NCI-H1105 treated with DMSO at 0.1 percent for 48 hours (cell line): ENCODE measurements at regions not wholly inside any gene's neighbourhood (a gene's known extent, or its start where the extent isn't known, plus 50 kb on each side); places are given as distances from the start of the nearest gene placed in this dataset.
"Not testable (repeated sequence)": the region's sequence is repeated elsewhere in the genome, so short reads cannot be mapped to it uniquely, and the experiment has no call there.

Source experiments
- DNase-seq: peaks from one replicate; lab custom pipeline; 2025; lab: John Stamatoyannopoulos, UW

DNA sequence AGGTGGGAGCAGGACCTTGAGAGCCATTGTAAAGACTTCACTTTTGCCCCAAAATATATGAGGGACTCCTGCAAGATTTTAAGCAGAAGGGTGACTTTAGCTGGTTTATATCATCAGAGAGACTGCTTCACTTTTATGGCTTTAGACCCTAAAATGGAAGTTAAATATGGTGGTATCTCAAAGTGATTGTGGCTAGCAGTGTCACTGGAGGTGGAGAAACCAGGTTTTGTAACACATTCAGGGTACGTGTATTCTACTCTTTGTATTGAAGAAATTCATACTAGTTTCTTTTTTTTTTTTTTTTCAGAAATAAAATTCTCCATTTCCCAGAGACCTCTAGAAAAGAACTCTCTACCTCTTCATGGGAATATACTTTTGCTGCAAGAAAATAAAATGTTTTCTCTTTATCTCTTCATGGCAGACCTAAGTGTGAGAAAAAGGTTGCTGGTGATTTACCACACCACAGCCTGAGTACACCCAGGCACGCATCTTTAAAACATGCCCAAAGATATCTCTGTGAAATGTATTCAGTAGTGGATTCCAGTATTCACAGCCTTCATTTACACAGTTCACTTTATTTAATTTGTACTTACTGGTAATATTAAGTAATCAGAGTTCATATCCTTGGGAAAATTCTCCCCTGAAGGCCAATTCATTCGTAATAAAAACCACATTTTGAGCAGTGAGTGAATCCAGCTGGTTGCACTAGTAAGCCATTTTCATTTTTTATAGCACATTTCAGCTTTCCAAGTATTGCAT lies 74.3 kb upstream of the GUCY1A1 start:
- no peak for DNase-seq

DNA sequence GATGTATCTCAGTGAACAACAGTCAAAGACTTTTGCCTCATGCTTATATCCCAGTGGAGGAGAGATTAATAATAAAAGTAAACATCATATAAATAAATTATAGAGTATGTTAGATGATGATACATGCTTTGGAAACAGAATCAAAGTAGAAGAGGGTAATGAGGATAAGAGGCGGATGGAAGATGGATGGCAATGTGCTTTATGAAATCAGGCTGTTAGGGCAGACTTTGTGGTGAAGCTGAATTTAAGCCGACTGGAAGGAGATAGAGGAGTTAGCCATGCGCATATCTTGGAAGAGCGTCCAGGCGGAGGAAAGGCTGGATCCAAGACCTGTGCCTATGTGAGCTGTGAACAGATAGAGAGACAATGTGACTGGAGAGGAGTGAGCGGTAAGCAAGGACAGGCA lies 74.9 kb upstream of the GUCY1A1 start:
- DNase-seq = no peak

DNA sequence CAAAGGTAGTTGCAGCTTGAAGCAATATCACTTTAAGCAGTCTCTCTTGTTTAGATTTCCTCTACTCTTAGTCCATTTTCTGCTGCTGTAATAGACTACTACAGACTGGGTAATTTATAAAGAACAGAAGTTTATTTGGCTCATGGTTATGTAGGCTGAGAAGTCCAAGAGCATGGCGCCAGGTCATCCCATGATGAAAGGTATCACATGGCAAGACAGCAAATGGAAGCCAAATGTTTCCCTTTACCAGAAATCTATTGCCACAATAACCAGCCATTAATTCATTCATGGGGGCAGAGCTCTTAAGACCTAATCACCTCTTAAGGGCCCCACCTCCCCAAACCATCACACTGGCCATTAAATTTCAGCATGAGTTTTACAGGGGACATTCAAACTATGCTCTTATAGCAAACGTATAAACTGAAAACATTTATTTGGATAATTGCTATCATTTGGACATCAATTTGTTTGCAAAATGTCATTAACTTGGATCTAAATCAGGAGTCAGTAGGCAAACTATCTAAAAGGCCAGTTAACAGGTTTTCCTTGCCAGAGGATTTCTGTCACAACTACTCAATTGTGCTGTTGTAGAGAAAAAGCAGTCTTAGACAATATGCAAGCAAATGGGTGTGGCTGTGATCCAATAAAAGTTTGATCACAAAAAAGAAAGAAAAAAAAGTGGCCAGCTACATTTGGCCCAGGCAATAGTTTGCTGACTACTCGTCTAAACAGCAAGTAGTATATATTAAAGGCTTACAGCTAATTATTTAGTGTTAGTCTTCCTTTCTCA lies 75.7 kb upstream of the GUCY1A1 start:
- DNase-seq = no peak

DNA sequence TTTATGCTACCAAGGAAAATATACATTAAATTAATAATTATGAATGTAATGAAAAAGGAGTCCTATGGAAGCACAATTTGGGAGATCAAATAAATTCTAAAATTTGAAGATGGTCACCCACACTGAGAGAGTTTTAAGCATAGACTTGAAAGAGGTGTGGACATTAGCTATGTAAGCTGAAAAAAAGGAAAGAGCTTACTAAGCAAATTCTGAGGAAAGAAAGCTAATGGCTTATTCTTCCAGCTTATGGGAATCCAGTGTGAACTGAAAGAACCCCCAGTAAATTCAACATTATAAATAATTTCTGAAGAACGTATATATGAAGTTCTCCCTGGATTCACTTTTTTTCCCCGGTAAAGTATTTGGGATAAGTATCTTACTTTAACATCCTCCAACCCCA lies 78.2 kb upstream of the GUCY1A1 start:
- DNase-seq = no peak

DNA sequence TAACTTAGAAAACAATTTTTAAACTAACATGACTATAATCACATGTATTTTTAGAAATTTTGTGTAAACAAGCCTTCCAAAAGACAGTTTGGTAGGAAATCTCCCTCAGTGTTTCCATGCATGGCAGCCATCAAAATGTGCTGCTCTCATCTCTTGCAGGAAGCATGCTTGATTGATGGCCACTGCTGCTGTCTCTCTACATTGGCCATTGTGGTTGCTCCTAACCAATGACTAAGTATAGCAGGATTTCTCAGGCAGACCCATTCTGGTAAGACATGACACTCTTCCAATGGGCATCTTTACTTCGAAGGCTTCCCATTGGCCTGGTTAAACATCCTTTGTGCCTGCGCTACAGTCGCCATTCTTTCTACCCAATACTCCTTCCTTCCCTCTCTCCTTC lies 78.9 kb upstream of the GUCY1A1 start:
- DNase-seq = no peak

DNA sequence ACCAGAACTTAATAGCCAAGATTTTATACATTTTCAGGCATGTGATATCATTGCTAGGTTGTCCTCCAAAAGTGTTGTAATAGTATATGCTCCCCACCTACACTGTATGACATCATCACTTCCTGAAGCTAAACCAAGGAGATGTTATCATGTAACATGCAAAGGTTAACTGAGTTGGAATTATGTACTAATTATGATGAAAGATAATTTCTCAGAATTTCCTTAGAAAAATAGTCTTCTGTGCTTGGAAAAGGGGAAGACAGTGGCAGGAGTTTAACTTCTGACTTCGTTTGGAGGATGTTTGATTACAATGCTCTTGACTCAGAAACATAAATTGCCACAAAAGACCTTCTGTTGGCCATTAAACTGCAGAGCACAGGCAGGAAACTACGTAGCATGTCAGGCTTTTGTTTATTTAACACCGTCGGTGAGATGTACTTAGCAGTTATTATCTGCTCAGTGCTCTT lies 83.6 kb upstream of the GUCY1A1 start:
- DNase-seq = peak; percentile 9

DNA sequence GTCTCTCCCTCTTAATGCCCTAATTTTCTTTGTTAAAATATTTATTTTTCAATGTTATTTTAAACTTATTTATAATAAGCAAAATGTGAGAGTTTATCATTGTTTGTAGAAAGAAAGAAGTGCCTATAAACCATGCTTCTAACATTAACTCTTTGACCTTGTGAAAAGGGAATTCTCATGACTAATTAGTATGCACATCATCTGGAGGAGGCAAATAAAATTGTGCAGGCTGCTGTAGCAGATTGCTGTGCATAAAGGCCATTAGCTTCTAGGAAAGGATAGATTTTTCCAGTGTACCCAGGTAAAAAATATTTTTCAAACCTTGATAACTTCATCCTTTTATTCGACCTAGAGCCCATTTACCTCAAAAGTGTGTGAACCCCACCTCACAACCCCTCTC lies 84.6 kb upstream of the GUCY1A1 start:
- no peak for DNase-seq

DNA sequence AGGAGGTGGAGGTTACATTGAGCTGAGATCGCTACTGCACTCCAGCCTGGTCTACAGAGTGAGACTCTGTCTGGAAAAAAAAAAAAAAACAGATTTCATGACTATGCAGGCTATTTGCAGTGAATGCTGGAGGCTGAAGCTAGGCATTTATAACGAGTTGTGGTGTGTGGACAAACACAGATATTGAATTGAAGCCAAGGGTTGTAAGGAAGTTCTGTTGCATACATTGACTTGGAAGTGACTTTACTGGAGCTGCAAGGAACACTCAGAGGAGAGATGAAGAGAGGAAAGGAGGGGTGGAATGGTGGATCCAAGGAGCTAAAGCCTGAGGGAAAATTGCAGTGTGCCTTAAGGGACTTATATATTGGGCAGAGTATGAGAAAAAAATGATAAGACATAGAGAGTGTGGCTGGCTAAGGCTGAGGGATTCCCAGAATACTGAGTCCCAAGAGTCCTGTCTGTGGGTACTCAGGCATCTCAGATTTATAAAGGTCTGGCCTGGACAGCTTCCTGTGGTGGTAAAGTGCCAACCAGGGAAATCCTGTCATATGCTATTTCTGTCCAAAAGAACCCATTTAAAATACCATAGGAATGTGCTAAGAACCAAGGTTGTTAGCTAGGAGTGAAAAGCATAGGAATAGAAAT lies 87.8 kb upstream of the GUCY1A1 start:
- no peak for DNase-seq

DNA sequence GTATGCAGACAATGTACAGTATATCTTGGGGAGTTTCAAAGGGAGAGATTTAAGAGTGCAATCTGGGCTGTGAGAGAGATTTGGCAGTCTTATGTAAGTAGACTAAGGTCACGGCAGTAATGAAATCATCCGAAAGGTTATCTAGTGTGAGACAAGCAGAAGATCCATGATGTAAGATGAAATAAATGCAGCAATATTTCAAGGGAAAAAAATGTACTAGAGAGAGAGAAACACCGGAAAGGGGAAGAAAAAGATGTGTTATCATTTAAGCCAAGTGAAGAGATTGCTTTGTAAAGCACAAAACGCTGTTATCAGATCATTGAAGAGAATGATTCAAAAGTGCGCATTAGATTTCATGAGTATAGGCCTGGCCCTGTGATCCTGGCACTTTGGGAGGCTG lies 88.4 kb upstream of the GUCY1A1 start:
- no peak for DNase-seq

DNA sequence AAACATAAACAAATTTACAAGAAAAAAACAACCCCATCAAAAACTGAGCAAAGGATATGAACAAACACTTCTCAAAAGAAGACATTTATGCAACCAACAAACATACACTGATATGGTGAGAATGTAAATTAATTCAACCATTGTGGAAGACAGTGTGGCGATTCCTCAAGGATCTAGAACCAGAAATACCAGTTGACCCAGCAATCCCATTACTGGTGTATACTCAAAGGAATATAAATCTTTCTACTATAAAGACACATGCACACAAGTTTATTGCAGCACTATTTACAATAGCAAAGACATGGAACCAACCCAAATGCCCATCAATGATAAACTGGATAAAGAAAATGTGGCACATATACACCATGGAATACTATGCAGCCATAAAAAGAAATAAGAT lies 92.3 kb upstream of the GUCY1A1 start:
- not testable (repeated sequence) for DNase-seq

DNA sequence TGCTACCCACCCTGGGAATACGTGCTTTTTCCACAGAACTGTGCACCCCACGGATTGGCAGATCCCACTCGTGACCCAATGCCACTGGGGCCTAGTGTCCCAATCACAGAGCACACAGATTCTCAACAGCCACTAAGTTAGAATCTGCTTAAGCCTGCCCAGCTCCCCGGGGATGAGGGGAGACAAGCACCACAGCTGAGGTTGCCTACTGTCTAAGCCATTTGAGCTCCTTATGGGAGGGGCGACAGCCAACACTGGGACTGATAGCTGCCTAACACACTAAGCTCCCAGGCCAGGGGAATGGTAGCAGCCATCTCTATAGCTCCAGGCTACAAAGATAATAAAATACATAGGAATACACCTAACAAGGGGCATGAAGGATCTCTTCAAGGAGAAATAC lies 93.5 kb upstream of the GUCY1A1 start:
- DNase-seq = no peak

DNA sequence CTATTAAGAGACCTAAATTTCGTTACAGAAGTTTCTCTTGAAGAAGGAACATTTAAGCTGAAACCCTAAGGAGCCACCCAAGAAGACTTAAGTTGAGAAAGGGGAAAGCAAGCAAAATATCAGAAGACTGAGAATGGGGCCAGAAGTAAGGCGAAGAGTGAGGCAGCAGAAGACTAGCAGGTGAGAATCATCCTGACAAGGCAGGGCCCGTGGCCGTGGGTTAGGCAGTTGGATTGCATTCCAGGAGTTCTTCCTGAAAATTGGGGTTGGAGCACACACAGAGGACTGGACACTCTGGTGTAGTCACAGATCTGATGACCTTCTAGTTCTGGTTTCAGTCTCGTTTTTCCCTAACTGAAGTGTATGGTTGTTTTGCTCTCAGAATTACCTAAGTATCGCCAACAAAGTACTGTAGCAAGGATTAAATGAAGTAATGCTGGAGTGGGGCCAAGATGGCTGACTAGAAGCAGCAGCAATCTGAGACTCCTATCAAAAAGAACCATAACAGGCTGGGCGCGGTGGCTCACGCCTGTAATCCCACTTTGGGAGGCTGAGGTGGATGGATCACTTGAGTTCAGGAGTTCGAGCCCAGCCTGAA lies 94.4 kb upstream of the GUCY1A1 start:
- DNase-seq = no peak

DNA sequence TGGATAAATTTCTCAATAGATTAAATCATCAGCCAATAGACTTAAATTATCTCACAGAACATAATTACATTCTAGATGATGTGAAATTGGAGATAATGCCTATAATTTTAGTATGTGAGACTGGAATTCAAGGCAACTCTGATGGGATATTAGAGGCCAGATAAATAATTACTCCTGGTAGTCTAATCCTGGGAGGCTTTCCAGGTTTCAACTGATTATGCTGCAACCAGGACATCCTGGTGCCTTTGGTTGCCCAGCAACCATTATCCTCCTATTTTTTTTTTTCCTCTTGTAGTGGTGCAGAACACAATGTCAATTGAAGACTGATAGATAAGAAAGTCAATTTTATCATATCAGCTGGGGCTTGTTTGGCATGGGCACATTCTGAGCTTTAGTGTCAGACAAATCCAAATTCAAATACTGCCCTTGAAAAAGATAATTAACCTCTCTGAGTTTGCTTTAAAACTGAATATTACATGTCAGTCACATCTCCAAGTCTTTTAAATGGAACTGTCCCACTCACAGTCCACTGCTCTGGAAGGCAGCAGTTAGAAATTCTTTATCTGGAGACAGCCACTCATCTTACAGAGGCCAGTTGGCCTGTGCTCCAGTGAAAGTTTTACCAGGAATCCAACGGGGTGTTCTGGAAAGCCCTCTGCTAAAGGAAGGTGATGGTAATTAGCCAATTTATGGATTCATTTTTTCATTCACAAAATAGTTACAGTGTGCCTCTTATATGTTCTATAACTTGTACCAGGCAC lies 95.3 kb upstream of the GUCY1A1 start:
- peak; percentile 19 for DNase-seq

DNA sequence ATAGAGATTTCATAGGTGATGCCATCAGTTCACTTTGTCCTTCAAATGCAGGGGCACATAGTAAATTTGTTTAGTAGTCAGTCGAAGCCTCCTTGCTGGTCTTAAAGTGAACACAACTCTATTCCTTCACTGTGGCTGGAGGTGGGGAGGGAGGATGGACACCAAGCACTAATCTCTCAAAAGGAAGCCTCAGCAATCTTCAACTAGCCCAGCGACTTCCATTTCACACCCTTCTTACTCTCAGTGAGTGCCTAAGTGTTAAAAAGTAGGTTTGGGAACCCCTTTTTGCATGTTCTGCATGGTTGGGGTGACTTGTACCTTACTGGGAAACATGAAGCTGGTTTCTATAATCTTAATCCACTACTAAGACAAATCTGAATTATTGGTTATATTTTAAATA lies 96.0 kb upstream of the GUCY1A1 start:
- DNase-seq = no peak

DNA sequence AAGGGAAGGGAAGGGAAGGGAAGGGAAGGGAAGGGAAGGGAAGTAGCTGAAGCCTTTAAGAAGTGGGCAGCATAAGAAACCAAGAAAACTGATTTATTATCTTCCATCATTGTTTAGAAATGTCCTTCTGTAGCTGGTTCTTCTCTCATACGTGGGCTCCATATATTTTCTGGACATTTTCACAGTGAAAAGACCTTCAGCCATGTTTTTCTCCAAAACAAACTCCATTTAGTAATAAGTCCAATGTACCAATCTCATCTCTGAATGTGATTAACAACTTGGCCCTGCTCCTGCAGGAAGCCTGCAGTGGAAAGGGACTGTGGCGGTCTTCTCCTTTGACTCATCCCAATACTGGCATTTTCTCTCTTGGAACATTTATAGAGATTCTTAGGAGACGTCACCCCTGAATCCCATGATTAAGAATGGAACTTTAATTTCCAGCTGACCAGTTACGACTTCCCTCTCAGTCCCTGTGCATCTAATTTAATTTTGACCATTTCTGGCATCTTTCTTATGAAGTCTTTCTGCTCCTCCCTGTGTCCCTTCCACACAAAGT lies 96.6 kb upstream of the GUCY1A1 start:
- no peak for DNase-seq

DNA sequence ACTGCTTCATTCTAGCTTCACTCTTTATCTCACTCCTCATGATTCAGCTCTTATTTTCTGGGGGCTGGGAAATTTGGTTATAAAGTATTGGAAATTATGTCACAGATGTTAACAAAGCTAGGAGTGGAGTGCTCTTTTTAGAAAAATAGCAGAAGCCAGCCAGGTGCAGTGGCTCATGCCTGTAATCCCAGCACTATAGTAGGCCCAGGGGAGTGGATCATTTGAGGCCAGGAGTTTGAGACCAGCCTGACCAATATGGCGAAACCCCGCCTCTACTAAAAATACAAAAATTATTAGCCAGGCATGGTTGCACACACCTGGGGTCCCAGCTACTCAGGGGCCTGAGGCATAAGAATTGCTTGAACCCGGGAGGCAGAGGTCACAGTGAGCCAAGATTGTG lies 97.2 kb upstream of the GUCY1A1 start:
- DNase-seq = no peak

DNA sequence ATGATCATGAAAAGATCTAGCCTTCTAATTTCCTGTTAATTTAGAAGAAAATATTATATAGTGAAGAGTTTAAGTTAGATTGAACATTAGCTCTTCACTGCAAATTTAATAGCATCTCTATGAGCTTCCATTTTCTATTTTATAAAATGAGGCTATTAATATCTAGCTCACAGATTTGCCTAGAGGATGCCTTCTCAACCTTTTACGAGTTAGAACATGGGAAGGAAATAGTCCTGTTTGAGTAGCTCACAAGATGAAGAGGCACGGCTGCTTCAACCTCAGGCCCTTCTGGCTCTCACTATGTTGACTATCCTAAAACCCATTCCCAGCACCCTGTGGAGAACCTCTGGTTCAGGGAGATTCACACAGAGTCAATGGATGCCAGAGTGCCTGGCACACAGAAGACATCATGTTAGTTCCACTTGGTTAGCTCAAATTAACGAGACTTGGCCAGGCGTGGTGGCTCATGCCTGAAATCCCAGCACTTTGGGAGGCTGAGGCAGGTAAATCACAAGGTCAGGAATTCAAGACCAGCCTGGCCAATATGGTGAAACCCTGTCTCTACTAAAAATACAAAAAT lies 97.9 kb upstream of the GUCY1A1 start:
- no peak for DNase-seq

DNA sequence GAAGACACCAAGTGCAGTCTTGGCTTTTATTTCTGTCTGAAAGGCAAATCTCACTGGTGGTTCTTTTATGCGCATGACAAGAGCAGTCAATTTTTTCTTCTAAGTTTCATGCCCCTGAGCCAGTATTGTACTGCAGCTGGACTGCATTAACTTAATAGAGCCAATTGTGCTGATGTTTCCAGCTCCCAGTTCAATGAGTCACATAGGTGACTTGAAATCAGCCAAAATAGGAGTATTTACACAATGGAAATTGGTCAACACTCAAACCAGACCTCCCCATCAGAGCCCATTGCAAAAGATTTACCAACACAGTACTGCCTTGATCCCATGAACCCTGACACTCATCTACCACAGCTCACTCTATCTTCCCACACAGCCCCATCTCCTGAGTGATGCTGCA lies 100.3 kb upstream of the GUCY1A1 start:
- DNase-seq = no peak

DNA sequence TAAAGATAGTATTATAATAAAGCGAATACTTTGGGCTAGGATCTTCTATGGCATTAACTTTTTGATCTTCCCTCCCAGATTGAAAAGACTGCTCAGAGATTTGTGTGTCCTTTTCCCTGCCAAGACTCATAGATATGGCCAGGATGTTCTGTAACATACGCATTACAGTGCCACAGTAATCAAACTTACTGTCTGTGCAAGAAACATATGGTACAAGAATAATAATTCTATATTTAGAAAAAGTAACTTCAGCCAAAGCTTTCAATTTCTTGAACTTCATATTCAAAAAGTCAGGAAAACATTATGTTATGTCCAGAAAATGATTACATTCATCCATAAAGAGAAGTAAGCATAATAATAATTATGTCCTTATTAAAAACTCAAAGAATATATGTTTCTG lies 100.9 kb upstream of the GUCY1A1 start:
- no peak for DNase-seq

DNA sequence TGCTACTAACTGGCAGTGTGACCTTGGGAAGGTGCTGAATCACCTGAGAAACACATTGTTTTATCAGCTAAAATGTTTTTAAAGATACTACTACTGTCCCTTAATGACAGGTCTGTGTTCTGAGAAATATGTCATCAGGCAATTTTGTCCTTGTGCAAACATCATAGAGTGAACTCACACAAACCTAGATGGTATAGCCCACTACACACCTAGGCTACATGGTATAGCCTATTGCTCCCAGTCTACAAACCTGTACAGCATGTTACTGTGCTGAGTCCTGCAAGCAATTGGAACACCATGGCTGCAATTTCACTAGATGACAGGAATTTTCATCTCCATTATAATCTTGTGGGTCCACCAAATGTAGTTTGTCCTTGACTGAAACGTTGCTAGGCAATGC lies 101.3 kb upstream of the GUCY1A1 start:
- DNase-seq = no peak

DNA sequence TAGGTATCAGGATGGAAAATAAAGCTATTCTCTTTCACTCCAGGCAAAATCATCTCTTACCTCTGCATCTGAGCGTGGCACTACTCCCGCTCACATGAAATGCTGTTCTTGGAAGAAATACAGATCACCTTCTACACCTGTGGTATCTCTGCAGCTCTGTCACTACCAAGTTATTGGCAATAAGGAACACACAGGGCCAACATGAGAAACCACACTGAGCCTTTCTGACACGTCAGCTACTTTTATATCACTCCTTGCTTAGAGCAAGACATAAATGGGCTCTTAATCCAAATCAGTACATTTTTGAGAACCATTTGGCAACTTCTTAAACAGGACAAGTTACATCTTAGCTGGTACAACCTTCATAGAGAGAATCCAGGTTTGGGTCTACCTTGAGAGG lies 101.8 kb upstream of the GUCY1A1 start:
- no peak for DNase-seq
